ENCODE measurements at regions not wholly inside any gene's neighbourhood (a gene's known extent, or its start where the extent isn't known, plus 50 kb on each side); places are given as distances from the start of the nearest gene placed in this dataset.
"Not testable (repeated sequence)": the region's sequence is repeated elsewhere in the genome, so short reads cannot be mapped to it uniquely, and the experiment has no call there.

DNA sequence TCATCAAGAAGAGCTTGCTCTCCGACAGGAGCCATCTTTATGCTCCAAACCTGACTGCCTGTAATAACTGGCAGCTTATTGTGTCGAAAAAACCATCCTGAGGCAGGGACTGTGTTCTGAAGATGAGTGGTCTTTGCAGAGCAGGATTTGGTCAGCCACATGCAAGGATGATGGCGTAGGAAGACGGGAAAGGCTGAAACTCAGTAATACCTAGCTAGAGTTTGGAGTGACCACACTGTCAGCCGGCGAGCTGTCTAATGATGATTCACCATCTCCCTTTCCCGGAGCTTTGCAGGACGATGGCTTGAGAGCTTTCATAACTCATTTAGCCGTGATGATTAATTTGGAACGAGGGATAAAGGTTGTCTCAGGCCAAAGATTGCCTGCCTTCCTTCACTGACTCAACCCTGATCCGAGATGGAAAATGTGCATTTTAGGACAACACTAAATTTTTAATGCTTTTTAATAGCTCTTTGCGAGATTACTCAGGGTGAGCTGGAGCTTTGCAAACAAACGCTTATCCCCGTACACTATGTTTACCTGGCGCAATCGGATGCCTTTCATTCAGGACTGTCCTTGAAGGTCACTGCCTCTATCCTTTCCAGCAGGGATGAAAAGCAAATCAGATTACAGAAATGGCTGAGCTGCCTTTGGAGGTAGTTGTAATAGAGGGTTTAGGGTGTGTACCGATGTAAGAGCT lies 288.5 kb downstream of the ASMT start:
- H3K27me3 ChIP-seq (replicated peaks; ENCODE audit: control insufficient read depth, insufficient read depth, low read length) = no peaks in the 10 kb centered on the region
- H3K9ac ChIP-seq (ENCODE audit: low read length) = no peak overlapping the region
- no peak overlapping the region for H3K4me3 ChIP-seq (ENCODE audit: low read length)
- H3K4me1 ChIP-seq (ENCODE audit: control insufficient read depth, insufficient read depth, low read length) = no peaks in the 10 kb centered on the region
- peaks cover 4% of the 10 kb centered on the region for H3K9me3 ChIP-seq (ENCODE audit: control insufficient read depth, low read length)
- DNase-seq (ENCODE audit: low read depth) = peak; percentile 57
- no peaks in the 10 kb centered on the region for H3K36me3 ChIP-seq (ENCODE audit: control insufficient read depth, insufficient read depth, low read length, severe bottlenecking)

DNA sequence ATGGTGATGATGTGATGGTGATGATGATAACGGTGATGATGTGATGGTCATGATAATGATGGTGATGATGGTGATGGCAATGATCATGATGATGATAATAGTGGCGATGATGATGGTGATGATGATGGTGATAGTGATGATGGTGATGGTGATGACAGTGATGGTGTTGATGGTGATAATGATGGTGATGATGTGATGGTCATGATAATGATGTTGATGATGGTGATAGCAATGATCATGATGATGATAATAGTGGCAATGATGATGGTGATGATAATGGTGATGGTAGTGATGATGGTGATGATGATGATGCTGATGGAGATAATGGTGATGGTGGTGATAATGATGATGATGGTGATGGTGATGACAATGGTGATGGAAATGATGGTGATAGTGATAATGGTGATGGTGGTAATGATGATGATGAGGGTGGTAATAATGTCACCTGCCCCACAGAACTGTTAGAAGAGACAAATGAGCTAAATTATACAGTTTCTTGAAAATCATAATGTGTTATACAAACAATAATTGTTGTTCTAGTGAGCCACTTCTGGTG lies 289.9 kb downstream of the ASMT start:
- Histone ChIP-seq H3K9ac (ENCODE audit: low read length) (no peak overlapping the region), H3K4me1 (ENCODE audit: control insufficient read depth, insufficient read depth, low read length) (no peaks in the 10 kb centered on the region), H3K4me3 (ENCODE audit: low read length) (no peak overlapping the region), H3K36me3 (ENCODE audit: control insufficient read depth, insufficient read depth, low read length, severe bottlenecking) (no peaks in the 10 kb centered on the region), H3K27me3 (replicated peaks; ENCODE audit: control insufficient read depth, insufficient read depth, low read length) (no peaks in the 10 kb centered on the region), H3K9me3 (ENCODE audit: control insufficient read depth, low read length) (peaks cover 4% of the 10 kb centered on the region)
- no peak for DNase-seq (ENCODE audit: low read depth)

- no peaks in the 10 kb centered on the region for H3K4me1 ChIP-seq (ENCODE audit: control insufficient read depth, insufficient read depth, low read length)
- no peaks in the 10 kb centered on the region for H3K27me3 ChIP-seq (replicated peaks; ENCODE audit: control insufficient read depth, insufficient read depth, low read length)
- no peak overlapping the region for H3K4me3 ChIP-seq (ENCODE audit: low read length)
- peaks cover 4% of the 10 kb centered on the region for H3K9me3 ChIP-seq (ENCODE audit: control insufficient read depth, low read length)
- no peaks in the 10 kb centered on the region for H3K36me3 ChIP-seq (ENCODE audit: control insufficient read depth, insufficient read depth, low read length, severe bottlenecking)
- no peak for DNase-seq (ENCODE audit: low read depth)
- H3K9ac ChIP-seq (ENCODE audit: low read length) = no peak overlapping the region
Measured at GRCh38 chrX:1906028-1906427, 291.2 kb downstream of the ASMT start.

GRCh38 chrX:1908996-1909395 lies 294.1 kb downstream of the ASMT start:
- H3K9ac ChIP-seq (ENCODE audit: low read length); H3K9me3 ChIP-seq (ENCODE audit: control insufficient read depth, low read length); H3K27me3 ChIP-seq (replicated peaks; ENCODE audit: control insufficient read depth, insufficient read depth, low read length); H3K36me3 ChIP-seq (ENCODE audit: control insufficient read depth, insufficient read depth, low read length, severe bottlenecking); DNase-seq (ENCODE audit: low read depth); H3K4me3 ChIP-seq (ENCODE audit: low read length); H3K4me1 ChIP-seq (ENCODE audit: control insufficient read depth, insufficient read depth, low read length): not testable (repeated sequence)

DNA sequence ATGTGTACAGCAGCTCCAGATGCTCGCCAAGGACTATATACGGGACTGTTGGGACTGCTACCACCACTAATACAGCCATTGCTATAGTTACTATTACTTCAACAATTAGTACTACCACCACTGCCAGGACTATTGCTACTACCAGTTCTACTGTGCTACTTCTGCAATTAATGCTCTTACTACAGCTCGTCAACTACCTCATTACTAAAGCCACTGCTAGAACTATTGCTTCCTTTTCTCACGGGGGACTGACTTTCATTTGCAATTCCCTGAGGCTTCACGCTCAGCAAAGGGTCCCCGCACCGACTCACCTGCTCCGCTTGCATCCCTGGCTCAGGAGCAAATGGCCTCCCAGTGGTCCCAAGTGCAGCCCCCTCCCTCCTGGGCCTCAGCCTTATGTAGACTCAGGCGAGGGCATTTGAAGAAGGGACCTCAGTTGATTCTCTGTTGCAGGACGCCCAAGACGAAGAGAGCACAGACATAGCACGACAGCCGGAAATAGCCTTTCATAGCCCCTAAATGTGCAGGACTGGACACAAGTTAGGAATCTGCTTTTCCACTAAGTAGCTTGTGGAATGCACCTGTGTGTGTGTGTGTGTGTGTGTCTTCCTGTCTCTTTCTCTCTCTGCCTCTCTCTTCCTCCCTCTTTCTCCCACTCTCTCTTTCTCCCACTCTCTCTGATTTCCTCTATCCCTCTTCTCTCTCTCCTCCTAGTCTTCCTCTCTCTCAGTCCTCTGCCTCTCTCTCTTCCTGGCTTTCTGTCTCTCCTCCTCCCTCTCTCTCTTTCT lies 294.8 kb downstream of the ASMT start:
- Histone ChIP-seq H3K9me3 (ENCODE audit: control insufficient read depth, low read length) (peaks cover 4% of the 10 kb centered on the region), H3K9ac (ENCODE audit: low read length) (no peak overlapping the region), H3K36me3 (ENCODE audit: control insufficient read depth, insufficient read depth, low read length, severe bottlenecking) (no peaks in the 10 kb centered on the region), H3K4me3 (ENCODE audit: low read length) (no peak overlapping the region), H3K27me3 (replicated peaks; ENCODE audit: control insufficient read depth, insufficient read depth, low read length) (peaks cover 2% of the 10 kb centered on the region), H3K4me1 (ENCODE audit: control insufficient read depth, insufficient read depth, low read length) (no peaks in the 10 kb centered on the region)
- DNase-seq (ENCODE audit: low read depth) = no peak

GRCh38 chrX:1910207-1910470 lies 295.3 kb downstream of the ASMT start:
- Histone ChIP-seq H3K9ac (ENCODE audit: low read length) (no peak overlapping the region), H3K4me1 (ENCODE audit: control insufficient read depth, insufficient read depth, low read length) (no peaks in the 10 kb centered on the region), H3K9me3 (ENCODE audit: control insufficient read depth, low read length) (peaks cover 4% of the 10 kb centered on the region), H3K4me3 (ENCODE audit: low read length) (no peak overlapping the region), H3K27me3 (replicated peaks; ENCODE audit: control insufficient read depth, insufficient read depth, low read length) (peaks cover 2% of the 10 kb centered on the region), H3K36me3 (ENCODE audit: control insufficient read depth, insufficient read depth, low read length, severe bottlenecking) (no peaks in the 10 kb centered on the region)
- DNase-seq (ENCODE audit: low read depth) = no peak

- no peak overlapping the region for H3K9ac ChIP-seq (ENCODE audit: low read length)
- H3K9me3 ChIP-seq (ENCODE audit: control insufficient read depth, low read length) = peaks cover 4% of the 10 kb centered on the region
- peaks cover 2% of the 10 kb centered on the region for H3K27me3 ChIP-seq (replicated peaks; ENCODE audit: control insufficient read depth, insufficient read depth, low read length)
- no peaks in the 10 kb centered on the region for H3K4me1 ChIP-seq (ENCODE audit: control insufficient read depth, insufficient read depth, low read length)
- H3K36me3 ChIP-seq (ENCODE audit: control insufficient read depth, insufficient read depth, low read length, severe bottlenecking) = no peaks in the 10 kb centered on the region
- DNase-seq (ENCODE audit: low read depth) = no peak
- no peak overlapping the region for H3K4me3 ChIP-seq (ENCODE audit: low read length)
Measured at GRCh38 chrX:1911401-1912128, 296.7 kb downstream of the ASMT start.

- H3K4me3 ChIP-seq (ENCODE audit: low read length) = no peak overlapping the region
- H3K36me3 ChIP-seq (ENCODE audit: control insufficient read depth, insufficient read depth, low read length, severe bottlenecking) = no peaks in the 10 kb centered on the region
- no peak for DNase-seq (ENCODE audit: low read depth)
- H3K9ac ChIP-seq (ENCODE audit: low read length) = no peak overlapping the region
- H3K27me3 ChIP-seq (replicated peaks; ENCODE audit: control insufficient read depth, insufficient read depth, low read length) = peaks cover 2% of the 10 kb centered on the region
- no peaks in the 10 kb centered on the region for H3K4me1 ChIP-seq (ENCODE audit: control insufficient read depth, insufficient read depth, low read length)
- peaks cover 3% of the 10 kb centered on the region for H3K9me3 ChIP-seq (ENCODE audit: control insufficient read depth, low read length)
Measured at GRCh38 chrX:1912193-1912592, 297.3 kb downstream of the ASMT start.

DNA sequence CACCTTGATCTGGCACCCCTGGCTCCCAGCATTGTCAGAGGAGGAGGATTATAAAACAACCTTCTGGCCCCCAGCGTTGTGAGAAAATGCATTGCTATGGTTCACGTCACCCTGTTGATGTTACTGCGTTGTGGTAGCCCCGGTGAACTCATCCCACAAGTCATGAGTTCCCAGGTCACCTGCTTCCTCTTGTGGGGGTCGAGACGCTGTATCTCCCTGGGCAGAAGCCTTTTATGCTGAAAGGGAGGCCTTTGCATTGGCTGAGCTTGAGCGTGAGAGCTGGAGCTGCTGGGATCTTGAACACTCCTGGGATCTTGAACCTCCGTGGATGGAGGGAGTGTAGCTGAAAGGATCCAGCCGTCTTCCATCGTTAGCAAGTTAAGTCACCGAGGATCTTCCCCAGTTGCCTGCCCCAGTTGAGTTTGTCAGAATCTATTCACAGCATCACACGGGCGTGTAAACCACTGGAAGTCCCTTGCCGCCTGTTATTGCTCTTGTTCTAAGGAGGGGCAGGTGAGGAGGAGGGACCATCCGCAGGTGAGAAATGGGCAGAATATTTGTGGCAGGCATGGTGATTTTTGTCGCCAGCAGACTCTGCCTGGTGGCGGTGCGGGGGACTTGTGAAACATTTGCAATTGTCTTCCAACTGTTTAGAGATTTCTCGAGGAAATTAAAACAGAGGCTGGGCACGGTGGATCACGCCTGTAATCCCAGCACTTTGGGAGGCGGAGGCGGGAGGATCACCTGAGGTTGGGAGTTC lies 299.9 kb downstream of the ASMT start:
- H3K27me3 ChIP-seq (replicated peaks; ENCODE audit: control insufficient read depth, insufficient read depth, low read length) = peaks cover 2% of the 10 kb centered on the region
- DNase-seq (ENCODE audit: low read depth) = no peak
- H3K4me3 ChIP-seq (ENCODE audit: low read length) = no peak overlapping the region
- no peaks in the 10 kb centered on the region for H3K4me1 ChIP-seq (ENCODE audit: control insufficient read depth, insufficient read depth, low read length)
- H3K36me3 ChIP-seq (ENCODE audit: control insufficient read depth, insufficient read depth, low read length, severe bottlenecking) = no peaks in the 10 kb centered on the region
- no peak overlapping the region for H3K9ac ChIP-seq (ENCODE audit: low read length)
- H3K9me3 ChIP-seq (ENCODE audit: control insufficient read depth, low read length) = no peaks in the 10 kb centered on the region

DNA sequence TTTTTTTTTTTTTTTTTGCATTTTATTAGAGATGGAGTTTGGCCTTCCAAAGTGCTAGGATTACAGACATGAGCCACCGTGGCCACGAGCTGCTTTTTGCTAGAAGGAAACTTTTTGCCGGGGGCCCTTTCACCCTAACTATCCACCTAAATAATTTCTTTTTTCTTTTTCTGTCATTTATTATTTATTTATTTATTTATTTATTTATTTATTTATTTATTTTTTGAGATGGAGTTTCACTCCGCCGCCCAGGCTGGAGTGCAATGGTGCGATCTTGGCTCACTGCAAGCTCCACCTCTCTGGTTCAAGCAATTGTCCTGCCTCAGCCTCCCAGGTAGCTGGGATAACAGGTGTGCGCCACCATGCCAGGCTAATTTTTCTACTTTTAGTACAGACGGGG lies 303.9 kb downstream of the ASMT start:
- no peaks in the 10 kb centered on the region for H3K4me1 ChIP-seq (ENCODE audit: control insufficient read depth, insufficient read depth, low read length)
- no peaks in the 10 kb centered on the region for H3K27me3 ChIP-seq (replicated peaks; ENCODE audit: control insufficient read depth, insufficient read depth, low read length)
- no peak overlapping the region for H3K4me3 ChIP-seq (ENCODE audit: low read length)
- no peak overlapping the region for H3K9ac ChIP-seq (ENCODE audit: low read length)
- no peak for DNase-seq (ENCODE audit: low read depth)
- H3K36me3 ChIP-seq (ENCODE audit: control insufficient read depth, insufficient read depth, low read length, severe bottlenecking) = no peaks in the 10 kb centered on the region
- no peaks in the 10 kb centered on the region for H3K9me3 ChIP-seq (ENCODE audit: control insufficient read depth, low read length)

GRCh38 chrX:1925053-1925481 lies 310.2 kb downstream of the ASMT start:
- Histone ChIP-seq H3K4me3 (ENCODE audit: low read length) (peak overlapping the region; percentile 16), H3K27me3 (replicated peaks; ENCODE audit: control insufficient read depth, insufficient read depth, low read length) (no peaks in the 10 kb centered on the region), H3K9me3 (ENCODE audit: control insufficient read depth, low read length) (no peaks in the 10 kb centered on the region), H3K36me3 (ENCODE audit: control insufficient read depth, insufficient read depth, low read length, severe bottlenecking) (no peaks in the 10 kb centered on the region), H3K4me1 (ENCODE audit: control insufficient read depth, insufficient read depth, low read length) (no peaks in the 10 kb centered on the region), H3K9ac (ENCODE audit: low read length) (no peak overlapping the region)
- peak; percentile 14 for DNase-seq (ENCODE audit: low read depth)
